CD4-positive, alpha-beta T cell treated with Interleukin-6 for 4 hours (primary cell): ENCODE measurements at regions not wholly inside any gene's neighbourhood (a gene's known extent, or its start where the extent isn't known, plus 50 kb on each side); places are given as distances from the start of the nearest gene placed in this dataset.
A peak's percentile ranks its signal among the peaks of the same experiment; 100 is the strongest.
"Not testable (repeated sequence)": the region's sequence is repeated elsewhere in the genome, so short reads cannot be mapped to it uniquely, and the experiment has no call there.

Source experiments
- DNase-seq: peaks from one replicate; pipeline ENCODE4 v3.0.0-alpha.2; 2020; ENCODE audit warnings: mixed read lengths

DNA sequence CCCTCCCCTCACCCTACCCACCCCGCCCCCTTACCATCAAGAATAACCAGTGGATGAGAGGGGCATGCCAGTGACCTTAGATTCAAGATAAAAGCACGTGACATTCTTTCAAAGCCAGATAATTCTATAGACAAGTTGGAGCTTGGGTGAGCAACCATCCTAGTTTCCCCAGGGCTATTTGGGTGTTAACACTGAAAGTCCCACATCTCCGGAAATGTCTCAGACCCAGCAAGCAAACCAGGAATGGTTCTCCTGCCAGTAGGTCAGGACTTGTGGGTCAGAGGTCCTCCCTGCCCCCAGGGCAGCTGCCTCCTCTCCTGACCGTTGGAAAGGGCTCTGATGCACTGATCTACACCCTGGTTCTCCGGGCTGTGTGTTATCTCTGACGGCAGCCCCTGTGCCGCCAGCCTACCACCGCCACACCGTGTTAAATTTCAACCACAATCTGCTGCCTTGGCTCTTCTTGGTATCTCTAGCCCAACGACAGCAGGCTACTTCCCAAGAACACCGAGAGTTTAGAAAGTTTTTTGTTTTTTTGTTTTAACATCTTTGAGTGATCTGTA is 287.0 kb downstream of the BCL2L11 start:
- DNase-seq: not testable (repeated sequence)

DNA sequence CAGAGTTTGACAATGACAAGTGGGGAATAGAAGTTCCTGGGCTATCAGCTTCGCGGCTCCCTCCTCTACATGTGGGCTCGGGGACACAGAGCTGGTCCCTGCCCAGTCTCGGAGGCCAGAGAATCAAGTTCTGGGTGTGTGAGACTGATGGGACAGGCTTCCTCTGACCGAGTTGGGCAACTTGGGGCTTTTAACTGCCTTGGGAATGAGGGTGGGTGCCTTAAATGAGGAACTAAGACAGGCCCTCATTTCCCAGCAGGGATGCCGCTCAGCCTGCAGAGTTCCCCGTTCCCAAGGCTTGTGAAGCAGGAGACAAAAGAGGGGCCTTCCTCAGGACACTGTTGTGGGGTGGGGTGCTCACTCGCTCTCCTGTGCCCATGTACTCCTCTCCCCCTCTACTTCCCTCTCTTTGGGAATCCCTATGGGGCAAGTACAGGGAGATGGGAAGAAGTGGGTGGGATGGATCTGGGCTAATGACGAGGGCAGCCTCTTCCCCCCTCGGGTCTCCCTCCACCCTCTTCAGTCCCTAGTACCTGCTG is 290.2 kb downstream of the BCL2L11 start:
- not testable (repeated sequence) for DNase-seq

DNA sequence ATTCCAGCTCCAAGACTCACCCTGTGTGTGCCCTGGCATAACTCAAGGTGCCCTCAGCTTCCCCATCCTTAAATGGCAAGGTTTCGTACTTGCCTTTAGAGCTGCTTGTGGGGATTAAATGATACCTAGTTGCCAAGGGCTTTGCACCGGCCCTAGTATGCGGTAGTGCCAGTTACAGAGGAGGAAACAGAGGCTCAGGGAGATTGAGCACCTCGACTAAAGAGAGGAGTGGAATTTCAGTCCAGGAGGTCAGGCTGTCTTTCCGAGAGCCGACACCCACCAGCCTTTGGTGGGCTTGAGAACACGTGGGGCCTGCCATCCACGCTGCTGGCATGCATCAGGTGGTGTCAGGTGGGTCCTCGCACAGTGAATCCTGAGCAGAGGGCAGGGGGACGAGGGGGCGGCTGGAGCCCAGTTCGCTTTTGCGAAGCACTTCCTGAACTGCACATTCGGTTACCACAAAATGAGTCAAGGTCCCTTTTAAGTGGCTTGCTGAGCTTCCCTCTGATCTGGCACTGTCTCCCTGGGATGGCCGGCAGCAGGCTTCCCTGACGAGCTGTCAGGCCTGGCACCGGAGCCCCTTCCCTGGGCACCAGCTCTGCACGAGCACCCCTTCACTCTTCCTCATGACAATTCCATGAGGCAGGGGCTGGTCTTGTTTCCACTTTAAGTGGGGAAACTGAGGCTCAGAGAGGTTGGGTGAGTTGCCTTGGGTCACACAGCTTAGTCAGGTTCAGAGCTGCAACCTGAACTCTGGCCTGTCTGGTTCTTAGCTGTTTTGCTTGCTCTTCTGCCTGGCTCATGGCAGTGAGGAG is 291.4 kb downstream of the BCL2L11 start:
- not testable (repeated sequence) for DNase-seq

DNA sequence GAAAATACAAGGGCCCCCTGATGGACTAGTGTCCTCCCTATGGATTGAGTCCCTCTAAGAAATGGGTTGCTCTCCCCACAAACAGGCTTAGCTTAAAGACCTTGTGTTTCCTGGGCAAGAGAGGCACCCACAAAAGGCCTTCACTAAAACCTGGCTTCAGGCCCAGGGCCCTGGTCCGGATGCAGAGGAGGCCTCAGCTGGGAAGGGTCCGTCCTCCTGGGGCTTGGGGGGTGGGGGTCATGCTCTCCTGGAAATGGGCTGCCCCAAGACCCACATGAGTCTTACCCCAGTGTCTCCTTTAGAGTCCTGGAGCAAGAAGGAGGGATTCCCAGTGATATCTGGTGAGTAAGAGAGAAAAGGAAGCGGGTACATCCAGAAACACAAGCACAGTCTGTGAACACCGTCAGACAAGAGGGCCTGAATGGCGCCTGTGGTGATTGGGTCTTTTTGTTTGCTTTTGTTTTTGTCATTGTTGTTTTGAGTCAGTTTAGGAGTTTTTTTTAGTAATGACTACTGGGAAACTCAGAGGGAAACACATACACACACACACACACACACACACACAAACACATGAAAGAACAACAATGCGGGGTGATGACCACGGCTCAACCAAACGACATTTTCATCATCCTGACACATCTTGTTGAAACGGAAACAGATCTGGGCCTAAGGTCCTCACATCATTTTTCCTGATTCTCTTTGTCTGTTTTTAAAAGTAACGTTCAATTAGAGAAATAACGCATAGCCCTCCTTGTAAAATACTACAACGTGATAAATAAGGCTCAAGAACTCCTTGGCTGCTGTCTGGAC is 292.3 kb downstream of the BCL2L11 start:
- not testable (repeated sequence) for DNase-seq

DNA sequence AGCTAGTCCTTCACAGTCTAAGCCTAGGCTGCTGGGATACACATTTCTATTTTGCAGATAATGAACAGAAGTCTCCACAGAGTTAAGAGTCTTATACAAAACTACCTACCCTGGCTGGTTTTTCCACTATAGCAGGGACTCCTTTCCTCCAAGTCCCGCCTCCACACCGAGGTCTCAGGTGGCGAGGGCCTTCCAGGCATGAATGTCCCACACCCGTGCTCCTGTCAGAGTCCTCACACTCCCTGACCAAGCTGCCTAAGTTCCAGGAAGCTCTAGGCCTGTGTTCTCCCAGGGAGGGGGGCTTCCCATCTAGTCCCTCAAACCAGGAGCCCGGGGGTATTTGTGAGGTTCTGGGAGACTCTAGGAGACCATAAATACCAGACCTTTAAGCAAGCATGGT is 293.2 kb downstream of the BCL2L11 start:
- DNase-seq: not testable (repeated sequence)

DNA sequence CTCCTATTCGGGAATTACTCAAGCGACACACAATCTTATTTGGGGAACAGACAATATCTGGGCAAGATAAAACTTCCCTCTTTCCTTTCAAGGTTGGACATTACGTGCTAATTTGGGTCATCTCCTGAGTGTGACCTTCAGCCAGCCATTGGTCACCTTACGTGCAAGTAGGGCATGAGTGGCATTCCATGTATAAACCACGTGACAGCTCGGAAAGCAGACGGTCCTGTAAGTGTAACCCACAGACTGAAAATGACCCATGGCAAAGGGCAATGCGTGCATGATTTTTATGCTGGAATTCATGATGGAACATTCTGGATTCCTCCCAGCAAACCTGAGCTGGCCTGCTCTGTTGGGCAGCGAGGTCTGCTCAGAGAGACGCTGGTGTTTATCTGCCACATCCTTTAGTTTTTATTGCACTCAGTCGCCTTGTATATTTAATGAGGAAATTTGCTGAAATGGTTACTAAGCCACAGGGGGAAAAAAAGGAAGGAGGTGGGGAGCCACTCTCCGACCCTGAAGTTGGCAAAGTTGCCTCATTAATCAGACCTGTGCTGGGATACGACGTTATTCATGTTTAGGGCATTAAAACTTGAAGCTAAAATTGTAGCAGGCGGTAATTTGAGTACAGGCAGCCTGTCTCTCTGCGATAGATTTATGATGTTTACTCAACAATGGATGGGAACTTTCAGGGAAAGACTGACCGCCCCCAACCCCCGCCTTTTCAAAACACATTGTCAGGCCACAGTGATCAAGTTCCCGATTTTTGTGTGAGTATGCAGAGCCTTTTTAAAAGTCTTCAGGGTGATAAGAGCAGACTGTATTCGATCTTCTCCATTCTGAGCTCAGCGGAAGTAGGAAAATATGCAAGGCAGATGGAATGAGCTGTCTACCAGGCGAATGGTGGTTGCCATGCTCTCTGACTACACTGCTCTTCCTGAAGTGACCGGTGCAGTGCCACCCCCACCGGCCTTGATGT is 295.3 kb downstream of the BCL2L11 start:
- not testable (repeated sequence) for DNase-seq

DNA sequence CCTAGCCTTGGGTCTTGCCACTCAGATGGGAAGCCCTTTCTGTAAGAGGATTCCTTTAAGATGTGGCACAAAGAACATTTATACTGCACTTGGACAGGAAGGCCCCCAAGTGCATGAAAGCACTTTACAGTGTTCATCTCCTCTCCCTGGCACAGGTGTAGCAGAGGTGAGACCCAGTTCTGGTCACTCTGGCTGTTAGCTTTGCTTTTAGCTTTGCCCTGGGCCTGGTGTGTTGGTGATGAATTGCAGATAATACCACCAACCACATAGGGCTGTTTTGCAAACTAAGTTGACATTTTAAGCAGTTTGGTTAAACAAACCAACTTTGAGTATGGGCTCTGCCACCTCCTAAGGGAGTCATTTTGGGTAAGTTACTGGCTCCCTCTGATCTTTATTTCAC is 296.3 kb downstream of the BCL2L11 start:
- not testable (repeated sequence) for DNase-seq

DNA sequence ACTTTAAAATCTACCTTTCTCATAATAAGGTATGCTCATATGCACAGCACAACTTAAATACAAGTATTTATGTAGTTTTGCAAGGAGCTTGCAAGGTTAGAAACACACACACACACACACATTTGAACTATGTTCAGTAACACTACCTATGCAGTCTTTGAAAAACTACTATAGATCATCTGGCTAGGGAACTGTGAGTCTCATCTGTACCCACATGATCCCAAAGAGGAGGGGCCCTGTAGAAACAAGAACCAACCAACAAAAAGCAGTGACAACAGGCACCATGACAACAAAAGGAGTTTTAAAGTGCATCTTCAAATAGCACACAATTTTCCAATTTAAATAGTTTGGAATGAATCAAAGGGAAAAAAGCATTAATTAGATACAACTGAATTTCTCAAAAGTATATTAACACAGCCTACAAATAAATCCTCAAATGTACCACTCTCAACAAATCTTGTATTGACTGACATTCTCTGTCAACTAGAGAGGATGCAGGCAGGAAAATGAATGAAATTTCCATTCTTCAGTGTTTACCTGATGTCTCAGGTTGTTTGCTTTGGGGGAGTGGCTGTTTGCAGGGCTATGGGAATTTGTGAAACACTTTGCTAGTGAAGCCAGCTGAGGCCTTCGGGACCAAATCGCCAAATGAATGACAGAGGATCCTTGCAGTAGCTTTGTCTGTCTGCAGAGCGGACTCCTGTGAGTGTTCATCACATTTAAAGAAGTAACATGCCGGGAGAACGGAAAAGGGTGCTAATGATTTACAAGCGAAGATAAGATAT is 297.6 kb downstream of the BCL2L11 start:
- DNase-seq: not testable (repeated sequence)

DNA sequence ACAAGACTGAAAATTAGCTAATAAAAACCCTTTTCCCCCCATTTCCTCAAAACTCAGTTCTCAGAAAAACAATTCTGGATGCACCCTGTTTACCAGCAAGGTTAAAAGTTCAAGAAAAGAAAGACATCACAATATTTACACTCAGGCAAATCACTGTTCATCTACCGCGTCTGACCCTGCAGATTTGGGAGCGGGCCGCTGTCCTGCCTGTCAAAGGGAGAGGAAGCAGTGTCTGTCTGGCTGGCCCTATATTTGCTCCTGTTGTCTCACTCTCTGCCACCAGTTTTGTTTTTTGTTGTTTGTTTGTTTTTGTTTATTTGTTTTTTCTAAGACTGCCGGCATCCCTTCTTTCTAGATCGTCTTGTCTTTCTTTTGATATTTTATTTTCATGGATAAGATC is 299.4 kb downstream of the BCL2L11 start:
- not testable (repeated sequence) for DNase-seq

DNA sequence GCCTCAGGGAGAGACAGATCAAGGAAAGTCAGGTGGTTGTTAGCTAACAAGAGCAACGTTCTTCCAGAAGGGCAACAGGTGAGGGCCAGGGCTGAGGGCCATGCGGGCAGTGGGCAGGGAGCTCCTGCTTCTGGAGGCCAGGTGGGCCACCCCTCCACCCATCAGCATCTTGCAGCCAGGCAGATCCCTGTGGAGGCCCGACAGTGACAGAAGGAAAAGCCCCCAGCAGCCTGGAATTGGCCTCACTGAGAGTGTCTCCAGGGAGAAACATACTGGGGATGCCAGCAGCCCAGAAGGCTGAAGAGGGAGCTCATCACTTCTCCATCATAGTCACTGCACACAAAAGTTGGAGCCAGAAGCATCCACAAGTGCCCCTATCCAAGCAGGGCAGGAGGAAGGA is 300.1 kb downstream of the BCL2L11 start:
- DNase-seq: not testable (repeated sequence)

DNA sequence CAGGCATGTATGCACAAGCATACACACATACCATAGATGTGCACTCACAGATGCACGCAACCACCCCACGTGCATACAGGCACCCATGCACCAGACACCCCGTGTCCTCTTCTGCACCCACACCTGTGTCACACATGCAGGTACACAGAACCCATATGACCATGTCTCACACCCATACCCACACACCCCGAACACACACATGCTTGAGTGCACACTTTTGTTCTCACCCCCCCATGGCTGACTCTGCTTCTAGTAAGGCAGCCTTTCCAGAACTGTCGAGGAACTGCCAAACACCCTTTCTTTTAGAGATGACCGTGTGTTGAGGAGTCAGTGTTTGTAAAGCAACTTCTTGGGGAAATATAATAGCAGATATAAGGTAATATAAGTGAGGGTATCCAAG is 301.2 kb downstream of the BCL2L11 start:
- not testable (repeated sequence) for DNase-seq

DNA sequence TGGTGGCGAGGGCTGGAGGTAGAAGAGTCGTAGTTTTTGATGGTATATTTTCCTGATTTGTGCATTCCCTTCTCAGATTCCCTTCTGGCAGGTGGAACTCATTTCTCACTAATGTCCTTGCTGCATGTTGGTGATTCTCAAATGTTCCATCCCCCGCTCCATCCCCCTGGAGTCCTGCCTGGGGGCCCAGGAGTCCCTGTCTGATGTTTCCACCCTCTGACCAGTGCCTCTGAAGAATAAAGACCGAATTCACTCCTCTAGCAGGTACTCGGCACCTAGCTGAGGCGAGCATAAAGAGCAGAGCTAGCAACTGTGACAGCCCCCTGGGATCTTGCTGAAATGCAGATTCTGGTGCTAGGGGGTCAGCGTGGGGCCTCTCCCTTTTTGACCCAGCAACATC is 301.8 kb downstream of the BCL2L11 start:
- DNase-seq: not testable (repeated sequence)

DNA sequence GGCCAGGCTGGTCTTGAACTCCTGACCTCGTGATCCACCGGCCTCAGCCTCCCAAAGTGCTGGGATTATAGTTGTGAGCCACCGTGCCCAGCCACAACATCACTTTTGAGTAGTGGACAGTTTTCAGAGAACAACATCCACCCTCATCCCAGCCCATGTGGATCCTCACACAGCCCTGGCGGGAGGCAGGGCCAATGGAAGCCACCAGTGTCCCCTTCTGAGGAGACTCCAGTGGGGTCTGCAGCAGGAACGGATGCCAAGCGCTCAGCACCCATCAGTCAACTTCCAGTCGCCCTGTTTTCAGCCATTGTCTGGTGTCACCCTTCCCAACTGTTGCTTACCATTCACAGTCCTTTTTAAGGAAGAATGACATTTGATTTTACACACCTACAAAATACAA is 302.5 kb downstream of the BCL2L11 start:
- DNase-seq: not testable (repeated sequence)

DNA sequence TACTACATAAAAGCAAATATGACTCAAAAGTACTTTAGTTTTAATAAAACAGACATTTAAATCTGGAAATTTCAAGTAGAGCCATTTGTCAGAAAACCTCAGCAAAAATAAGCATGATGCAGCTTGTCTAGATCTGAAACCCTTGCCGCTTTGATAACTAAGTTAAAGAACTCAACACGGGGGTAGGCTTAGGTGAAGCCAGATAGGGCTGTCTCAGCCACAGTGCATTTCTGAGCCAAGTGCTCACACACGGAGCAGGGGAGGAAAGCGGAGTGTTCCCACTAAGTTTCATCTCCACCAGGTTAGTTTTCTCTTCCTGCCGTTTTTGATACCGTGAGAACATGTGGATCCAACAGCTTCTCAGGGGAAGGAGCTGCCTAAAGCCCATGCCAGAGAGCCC is 303.5 kb downstream of the BCL2L11 start:
- not testable (repeated sequence) for DNase-seq

DNA sequence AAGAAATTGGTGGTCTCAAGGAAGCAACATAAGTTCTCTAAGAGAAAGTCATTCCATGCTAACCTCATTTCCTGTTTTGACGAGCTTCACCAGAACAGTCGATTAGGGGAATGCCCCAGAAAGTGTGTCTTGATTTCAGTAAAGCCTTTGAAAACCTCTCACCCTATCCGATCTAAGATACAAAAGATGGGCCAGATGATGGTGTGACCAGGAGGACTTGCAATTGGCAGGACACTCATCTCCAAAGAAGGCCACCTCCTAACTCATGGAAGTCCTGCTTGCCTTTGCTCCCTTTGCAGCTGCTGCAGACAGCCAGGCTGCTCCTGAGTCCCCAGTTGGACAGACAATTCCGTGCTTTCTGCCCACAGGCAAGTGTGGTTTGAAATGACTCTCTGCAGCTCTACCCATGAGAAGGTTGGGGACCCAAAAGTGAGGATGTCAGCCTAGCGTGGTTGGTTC is 304.2 kb downstream of the BCL2L11 start:
- DNase-seq: peak; percentile 3

DNA sequence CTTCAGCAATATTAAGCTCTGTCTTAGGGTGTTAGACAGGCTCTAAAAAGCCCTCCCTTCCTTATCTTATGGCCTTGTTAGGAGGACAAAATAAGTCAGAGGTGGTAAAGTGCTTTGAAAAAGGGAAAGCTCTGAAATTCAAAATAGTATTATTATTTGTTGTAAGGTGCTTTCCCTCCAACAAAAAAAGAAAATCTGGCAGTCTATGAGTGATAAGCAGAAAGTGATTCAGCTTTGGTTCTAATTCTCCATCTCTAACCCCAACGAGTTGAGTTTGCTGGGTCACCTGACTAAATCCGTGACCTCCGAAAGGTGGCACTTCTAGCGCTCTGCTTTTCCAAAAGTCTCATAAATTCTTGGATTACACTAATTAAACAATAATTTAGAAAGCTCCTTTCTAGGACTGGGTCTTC is 305.1 kb downstream of the BCL2L11 start:
- DNase-seq: not testable (repeated sequence)

DNA sequence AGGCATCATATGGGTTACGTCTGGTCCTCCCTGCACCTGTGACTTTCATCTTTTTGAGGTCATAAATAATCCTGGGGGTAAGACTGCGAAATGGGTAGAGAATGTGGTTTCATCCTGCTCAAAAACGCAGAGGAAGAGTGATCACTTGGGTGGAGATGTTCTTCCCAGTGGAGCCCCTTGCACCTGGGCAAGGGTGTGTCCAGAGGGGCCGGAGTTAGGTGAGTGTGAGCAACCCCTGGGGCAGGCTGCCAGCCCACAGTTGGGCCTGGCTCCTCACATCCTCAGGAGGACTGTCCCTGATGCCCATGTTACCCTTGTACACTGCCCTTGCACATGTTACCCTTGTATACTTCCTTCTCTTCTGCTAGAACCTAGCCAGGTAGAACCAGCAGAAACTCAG is 306.6 kb downstream of the BCL2L11 start:
- DNase-seq: not testable (repeated sequence)

DNA sequence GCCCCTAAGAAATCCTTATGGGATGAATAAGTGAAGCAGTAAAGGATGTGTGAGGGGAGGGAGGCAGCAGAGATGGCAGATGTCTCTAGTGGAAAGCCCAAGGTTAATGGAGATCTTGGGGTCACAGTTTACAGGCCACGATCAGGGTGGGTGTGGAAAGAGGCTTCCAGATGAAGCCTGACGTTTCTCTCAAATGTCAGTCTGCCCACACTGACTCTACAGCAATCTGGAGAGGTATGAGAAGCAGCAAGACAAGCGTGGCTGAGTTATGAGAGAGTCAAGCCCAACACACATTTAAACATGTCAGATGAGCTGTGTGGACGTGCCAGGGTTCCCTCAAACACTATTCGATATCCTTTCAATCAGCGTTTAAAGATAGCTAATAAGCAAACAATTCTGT is 308.2 kb downstream of the BCL2L11 start:
- DNase-seq: not testable (repeated sequence)

DNA sequence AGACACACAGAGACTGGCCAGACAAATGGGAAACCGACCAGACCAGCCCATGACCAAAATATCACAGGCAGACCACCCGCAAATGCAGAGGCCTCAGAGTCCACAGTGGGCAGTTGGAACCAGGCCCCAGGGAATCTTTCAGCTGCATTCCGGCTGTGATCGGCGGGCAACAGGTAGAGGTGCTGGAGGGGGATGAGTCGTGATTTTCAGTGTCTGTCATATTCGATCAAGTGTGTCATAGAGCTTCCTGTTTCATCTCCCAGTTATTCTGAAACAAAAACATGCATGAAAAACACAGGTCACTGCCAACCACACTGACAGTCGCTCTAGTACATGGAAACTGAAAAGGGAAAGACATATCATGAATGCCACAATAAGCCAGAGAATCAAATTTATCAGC is 308.6 kb downstream of the BCL2L11 start:
- peak; percentile 3 for DNase-seq

DNA sequence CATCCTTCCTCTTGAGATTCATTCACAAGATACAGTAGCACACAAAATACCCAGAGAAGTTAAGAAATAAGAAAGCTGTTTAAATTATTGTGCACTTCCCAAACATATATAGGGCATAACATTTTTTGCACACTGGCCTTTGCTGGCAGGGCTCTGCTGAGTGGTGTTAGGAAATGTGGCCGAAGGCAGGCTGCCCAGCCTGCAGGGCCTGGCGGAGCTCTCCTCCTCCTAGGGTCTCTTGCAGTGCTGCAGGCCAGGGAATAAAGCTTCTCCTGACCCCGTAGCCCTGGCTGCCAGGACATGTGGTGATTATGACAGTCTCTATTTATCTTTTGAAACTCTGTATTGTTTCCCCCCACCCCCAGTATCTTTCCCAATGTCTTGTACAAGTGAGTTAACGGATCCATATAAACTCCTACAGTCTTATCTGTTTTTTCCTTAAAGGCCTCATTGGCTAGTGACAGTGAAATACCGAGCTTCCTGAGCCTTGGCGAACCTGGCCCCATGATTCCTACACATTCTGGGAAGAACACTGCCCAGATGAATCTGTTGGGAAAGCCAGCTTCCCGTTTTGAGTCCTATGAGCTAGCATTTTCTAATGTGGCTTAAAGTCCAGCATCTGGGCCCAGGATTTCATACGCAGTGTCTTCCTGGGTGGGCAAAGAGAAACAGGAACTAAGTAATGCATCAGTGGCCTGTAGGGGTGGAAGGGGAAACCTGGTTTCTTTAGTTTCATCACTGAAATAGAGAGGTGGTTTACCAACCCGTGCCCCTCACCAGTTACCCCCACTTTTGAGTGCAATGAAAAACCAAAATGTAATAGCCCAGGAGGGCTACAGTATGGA is 310.3 kb downstream of the BCL2L11 start:
- not testable (repeated sequence) for DNase-seq
